ENCODE measurements at regions not wholly inside any gene's neighbourhood (a gene's known extent, or its start where the extent isn't known, plus 50 kb on each side); places are given as distances from the start of the nearest gene placed in this dataset.

DNA sequence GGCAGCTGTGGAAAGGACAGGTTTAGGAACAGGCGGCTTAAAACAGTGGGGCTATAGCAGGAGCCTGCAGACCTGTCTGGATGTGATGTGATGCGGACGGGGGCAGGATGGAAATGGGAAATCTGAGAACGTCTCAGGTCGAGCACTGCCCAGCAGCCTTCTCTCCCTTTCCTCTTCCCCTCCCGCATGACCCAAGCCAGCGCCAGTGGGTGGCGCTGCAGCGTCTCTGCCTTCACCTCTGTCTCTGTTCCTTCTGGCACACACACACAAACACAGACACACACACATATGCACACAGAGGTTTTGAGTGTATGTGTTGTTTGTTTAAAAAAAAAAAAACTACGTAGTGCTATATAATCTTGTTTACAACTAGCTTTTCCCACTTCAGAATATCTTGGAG, 82.0 kb upstream of the SLC66A3 start:
- TF ChIP-seq, protein P1, sequence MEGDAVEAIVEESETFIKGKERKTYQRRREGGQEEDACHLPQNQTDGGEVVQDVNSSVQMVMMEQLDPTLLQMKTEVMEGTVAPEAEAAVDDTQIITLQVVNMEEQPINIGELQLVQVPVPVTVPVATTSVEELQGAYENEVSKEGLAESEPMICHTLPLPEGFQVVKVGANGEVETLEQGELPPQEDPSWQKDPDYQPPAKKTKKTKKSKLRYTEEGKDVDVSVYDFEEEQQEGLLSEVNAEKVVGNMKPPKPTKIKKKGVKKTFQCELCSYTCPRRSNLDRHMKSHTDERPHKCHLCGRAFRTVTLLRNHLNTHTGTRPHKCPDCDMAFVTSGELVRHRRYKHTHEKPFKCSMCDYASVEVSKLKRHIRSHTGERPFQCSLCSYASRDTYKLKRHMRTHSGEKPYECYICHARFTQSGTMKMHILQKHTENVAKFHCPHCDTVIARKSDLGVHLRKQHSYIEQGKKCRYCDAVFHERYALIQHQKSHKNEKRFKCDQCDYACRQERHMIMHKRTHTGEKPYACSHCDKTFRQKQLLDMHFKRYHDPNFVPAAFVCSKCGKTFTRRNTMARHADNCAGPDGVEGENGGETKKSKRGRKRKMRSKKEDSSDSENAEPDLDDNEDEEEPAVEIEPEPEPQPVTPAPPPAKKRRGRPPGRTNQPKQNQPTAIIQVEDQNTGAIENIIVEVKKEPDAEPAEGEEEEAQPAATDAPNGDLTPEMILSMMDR (IDR thresholded peaks at IDR 0.05 in 4 of 5, conservative IDR thresholded peaks at IDR 0.05 in 1 of 5): no peak
- TF ChIP-seq POLR2A (IDR thresholded peaks at IDR 0.05): no peak
